T-cell (primary cell): ENCODE measurements at regions not wholly inside any gene's neighbourhood (a gene's known extent, or its start where the extent isn't known, plus 50 kb on each side); places are given as distances from the start of the nearest gene placed in this dataset.
"Not testable (repeated sequence)": the region's sequence is repeated elsewhere in the genome, so short reads cannot be mapped to it uniquely, and the experiment has no call there.

ENCODE experiments used
- ATAC-seq, 4 experiments: fragments of 200-7000 bp in 3 of 4; fragments of 150-1000 bp in 1 of 4; cut with Tn5 transposase; replicated peaks in 1 of 4; 1 replicate in 3 of 4; 2 replicates in 1 of 4; pipeline ENCODE4 v1.10.0; 2021; ENCODE audit warnings: moderate library complexity in 3 of 4, mild to moderate bottlenecking in 2 of 4, moderate number of reproducible peaks in 1 of 4
- CTCF ChIA-PET, 2 donors: fragments of 300-600 bp; sonication (Branson Sonifier 250); formaldehyde crosslinking; loops; one replicate each; lab custom pipeline; 2022; ENCODE audit warnings: antibody characterized with exemption in 2 of 2; lab: Charles Lee
- POLR2A ChIA-PET, 2 donors: fragments of 300-600 bp; sonication (Branson Sonifier 250); formaldehyde crosslinking; loops; one replicate each; lab custom pipeline; 2022; ENCODE audit warnings: antibody characterized with exemption in 2 of 2; lab: Charles Lee
- DNase-seq, 35 experiments: peaks; one replicate each; pipeline versions ENCODE4 v3.0.0 to v3.0.0-alpha.2; 2013 to 2023
- H3K27ac ChIP-seq: one replicate; pipeline ENCODE4 v1.5.1; 2013; ENCODE audit warnings: low read length
- H3K27me3 ChIP-seq, 2 experiments: replicated peaks in 1 of 2; 1 replicate in 1 of 2; 2 replicates in 1 of 2; pipeline versions ENCODE4 v1.6.1 to v1.7.0; 2013; ENCODE audit warnings: low read length in 1 of 2, mixed read lengths in 1 of 2; ENCODE audit not compliant: control insufficient read depth in 2 of 2, insufficient read depth in 2 of 2; ENCODE audit errors: extremely low read depth in 1 of 2
- H3K36me3 ChIP-seq, 2 donors: 1 replicate in 1 of 2; 2 replicates in 1 of 2; pipeline versions ENCODE4 v1.6.1 to v1.7.0; 2013; ENCODE audit warnings: low read length in 1 of 2; ENCODE audit not compliant: control insufficient read depth in 2 of 2, insufficient read depth in 1 of 2; ENCODE audit errors: extremely low read depth in 1 of 2
- H3K4me1 ChIP-seq, 2 experiments: 1 replicate in 1 of 2; 2 replicates in 1 of 2; pipeline versions ENCODE4 v1.6.1 to v1.7.0; 2013; ENCODE audit warnings: low read length in 2 of 2, mixed read lengths in 1 of 2; ENCODE audit not compliant: insufficient read depth in 2 of 2, control insufficient read depth in 1 of 2; ENCODE audit errors: extremely low read depth in 1 of 2
- H3K4me3 ChIP-seq, 2 donors: 1 replicate in 1 of 2; 2 replicates in 1 of 2; pipeline versions ENCODE4 v1.5.1 to v1.7.0; 2013; ENCODE audit warnings: mild to moderate bottlenecking in 2 of 2, low read length in 1 of 2, moderate library complexity in 1 of 2; ENCODE audit not compliant: control insufficient read depth in 1 of 2; ENCODE audit errors: extremely low read depth in 1 of 2
- H3K9me3 ChIP-seq: 2 replicates; pipeline ENCODE4 v1.7.0; 2013
- H3K27ac Mint-ChIP-seq, 2 donors: one replicate each; pipeline ENCODE4 v1.8.0; 2020 to 2021; ENCODE audit warnings: mild to moderate bottlenecking in 2 of 2, mixed read lengths in 2 of 2
- H3K27me3 Mint-ChIP-seq, 2 donors: one replicate each; pipeline ENCODE4 v1.8.0; 2021 to 2022; ENCODE audit warnings: mixed read lengths in 2 of 2
- H3K36me3 Mint-ChIP-seq: one replicate; pipeline ENCODE4 v1.8.0; 2021; ENCODE audit warnings: mixed read lengths
- H3K4me1 Mint-ChIP-seq, 3 donors: one replicate each; pipeline ENCODE4 v1.8.0; 2020 to 2022; ENCODE audit warnings: mixed read lengths in 3 of 3, mild to moderate bottlenecking in 1 of 3
- H3K4me3 Mint-ChIP-seq, 3 donors: one replicate each; pipeline ENCODE4 v1.8.0; 2020 to 2022; ENCODE audit warnings: mild to moderate bottlenecking in 3 of 3, mixed read lengths in 3 of 3, moderate library complexity in 3 of 3
- H3K9me3 Mint-ChIP-seq, 3 donors: one replicate each; pipeline ENCODE4 v1.8.0; 2020 to 2022; ENCODE audit warnings: mixed read lengths in 3 of 3
- WGBS: methylation state at CpG from one replicate; pipeline ENCODE4 v1.1.5; 2013; ENCODE audit warnings: missing lambda C conversion rate; ENCODE audit not compliant: insufficient coverage; 5-methylcytosine and 5-hydroxymethylcytosine counted together

GRCh38 chr9:95391271-95391670 lies 73.8 kb upstream of the FANCC start:
- H3K27ac Mint-ChIP-seq, H3K27me3 ChIP-seq, ATAC-seq, CTCF ChIA-PET, H3K27ac ChIP-seq, POLR2A ChIA-PET, H3K4me3 ChIP-seq, H3K9me3 ChIP-seq, H3K36me3 ChIP-seq, H3K36me3 Mint-ChIP-seq, H3K4me1 Mint-ChIP-seq, H3K4me1 ChIP-seq, H3K4me3 Mint-ChIP-seq, DNase-seq: not testable (repeated sequence)
- H3K9me3 Mint-ChIP-seq: peaks cover 0 to 11% (median 0%) of the 10 kb centered on the region in 3 donors
- peaks cover 9 to 18% of the 10 kb centered on the region in 2 donors for H3K27me3 Mint-ChIP-seq
- WGBS: 93% methylated on average over 2 of the region's 6 CpGs

GRCh38 chr9:95389373-95389772 lies 71.9 kb upstream of the FANCC start:
- Mint-ChIP-seq H3K36me3 (no peaks in the 10 kb centered on the region), H3K27me3 (peaks cover 15 to 18% of the 10 kb centered on the region in 2 donors), H3K27ac (no peak overlapping the region), H3K4me1 (no peaks in the 10 kb centered on the region), H3K4me3 (no peak overlapping the region), H3K9me3 (no peaks in the 10 kb centered on the region)
- Histone ChIP-seq H3K27ac (no peak overlapping the region), H3K9me3 (no peaks in the 10 kb centered on the region), H3K27me3 (peaks cover 0 to 11% of the 10 kb centered on the region in 2 experiments), H3K4me3 (no peak overlapping the region), H3K36me3 (no peaks in the 10 kb centered on the region), H3K4me1 (no peaks in the 10 kb centered on the region)
- DNase-seq (no peak), ATAC-seq (no peak)
- WGBS: 80% methylated on average over 1 of the region's 2 CpGs
- CTCF ChIA-PET: no interaction called here
- POLR2A ChIA-PET: no interaction called here

- WGBS: 100% methylated on average over 1 of the region's 4 CpGs
- no peak for ATAC-seq
- no peaks in the 10 kb centered on the region for H3K9me3 Mint-ChIP-seq
- no peak for DNase-seq
- Histone ChIP-seq H3K36me3 (no peaks in the 10 kb centered on the region), H3K9me3 (no peaks in the 10 kb centered on the region), H3K27ac (no peak overlapping the region), H3K27me3 (peaks cover 0 to 21% of the 10 kb centered on the region in 2 experiments), H3K4me1 (no peaks in the 10 kb centered on the region), H3K4me3 (no peak overlapping the region)
- H3K27me3 Mint-ChIP-seq: peaks cover 26 to 27% of the 10 kb centered on the region in 2 donors
- no peak overlapping the region for H3K4me3 Mint-ChIP-seq
- H3K36me3 Mint-ChIP-seq: no peaks in the 10 kb centered on the region
- H3K27ac Mint-ChIP-seq: no peak overlapping the region
- ChIA-PET POLR2A (no interaction called here), CTCF (no interaction called here)
- H3K4me1 Mint-ChIP-seq: no peaks in the 10 kb centered on the region
Observed at GRCh38 chr9:95386843-95387242, 69.3 kb upstream of the FANCC start.

- Histone ChIP-seq H3K27me3 (peaks cover 0 to 26% of the 10 kb centered on the region in 2 experiments), H3K36me3 (no peaks in the 10 kb centered on the region), H3K4me3 (no peak overlapping the region), H3K9me3 (no peaks in the 10 kb centered on the region), H3K4me1 (no peaks in the 10 kb centered on the region), H3K27ac (no peak overlapping the region)
- CTCF ChIA-PET: no interaction called here
- Mint-ChIP-seq H3K27me3 (peaks cover 30 to 33% of the 10 kb centered on the region in 2 donors), H3K4me3 (no peak overlapping the region), H3K4me1 (no peaks in the 10 kb centered on the region), H3K36me3 (no peaks in the 10 kb centered on the region), H3K9me3 (no peaks in the 10 kb centered on the region), H3K27ac (no peak overlapping the region)
- 84% methylated on average over 3 of the region's 4 CpGs for whole genome bisulfite sequencing
- POLR2A ChIA-PET: no interaction called here
- no peak for ATAC-seq
- no peak for DNase-seq
Observed at GRCh38 chr9:95385521-95385920, 68.0 kb upstream of the FANCC start.

- Mint-ChIP-seq H3K27ac (no peak overlapping the region), H3K4me3 (no peak overlapping the region), H3K36me3 (no peaks in the 10 kb centered on the region), H3K4me1 (peaks cover 0 to 4% (median 0%) of the 10 kb centered on the region in 3 donors), H3K27me3 (peaks cover 31 to 33% of the 10 kb centered on the region in 2 donors), H3K9me3 (no peaks in the 10 kb centered on the region)
- ATAC-seq (no peak), DNase-seq (no peak)
- CTCF ChIA-PET: no interaction called here
- no peak overlapping the region for H3K27ac ChIP-seq
- POLR2A ChIA-PET: no interaction called here
- no peak overlapping the region for H3K4me3 ChIP-seq
- no peaks in the 10 kb centered on the region for H3K4me1 ChIP-seq
- H3K27me3 ChIP-seq: peaks cover 0 to 32% of the 10 kb centered on the region in 2 experiments
- H3K9me3 ChIP-seq: no peaks in the 10 kb centered on the region
- H3K36me3 ChIP-seq: no peaks in the 10 kb centered on the region
- 100% methylated on average over 1 of the region's 1 CpG for WGBS
Observed at GRCh38 chr9:95383845-95384244, 66.3 kb upstream of the FANCC start.

- no peak overlapping the region for H3K4me3 ChIP-seq
- ChIA-PET POLR2A (no interaction called here), CTCF (no interaction called here)
- H3K9me3 Mint-ChIP-seq: no peaks in the 10 kb centered on the region
- H3K4me3 Mint-ChIP-seq: no peak overlapping the region
- H3K36me3 ChIP-seq: no peaks in the 10 kb centered on the region
- H3K4me1 Mint-ChIP-seq: peaks cover 0 to 4% (median 0%) of the 10 kb centered on the region in 3 donors
- H3K27me3 ChIP-seq: peaks cover 0 to 35% of the 10 kb centered on the region in 2 experiments
- no peaks in the 10 kb centered on the region for H3K36me3 Mint-ChIP-seq
- 80% methylated on average over 1 of the region's 7 CpGs for WGBS
- DNase-seq: no peak
- no peaks in the 10 kb centered on the region for H3K9me3 ChIP-seq
- H3K27ac ChIP-seq: no peak overlapping the region
- no peak overlapping the region for H3K27ac Mint-ChIP-seq
- ATAC-seq: no peak
- H3K4me1 ChIP-seq: no peaks in the 10 kb centered on the region
- H3K27me3 Mint-ChIP-seq: peaks cover 31 to 33% of the 10 kb centered on the region in 2 donors
Observed at GRCh38 chr9:95383185-95383676, 65.7 kb upstream of the FANCC start.

GRCh38 chr9:95382433-95382832 lies 64.9 kb upstream of the FANCC start:
- 98% methylated on average over 7 of the region's 10 CpGs for WGBS
- H3K36me3 Mint-ChIP-seq: no peaks in the 10 kb centered on the region
- DNase-seq: no peak

More at GRCh38 chr9:95382433-95382832, 64.9 kb upstream of the FANCC start:
- peaks cover 0 to 4% (median 0%) of the 10 kb centered on the region in 3 donors for H3K4me1 Mint-ChIP-seq
- no peaks in the 10 kb centered on the region for H3K36me3 ChIP-seq
- no peaks in the 10 kb centered on the region for H3K9me3 Mint-ChIP-seq
- H3K4me3 Mint-ChIP-seq: no peak overlapping the region
- no peaks in the 10 kb centered on the region for H3K9me3 ChIP-seq
- H3K27ac Mint-ChIP-seq: no peak overlapping the region
- ATAC-seq: no peak
- no peak overlapping the region for H3K4me3 ChIP-seq
- POLR2A ChIA-PET: no interaction called here
- CTCF ChIA-PET: interaction anchor here in 1 of 2 donors (0.6 kb wide), 1 partner anchor 276 kb away, joined by 3 read pairs; no protein-coding TSS in a partner anchor
- no peak overlapping the region for H3K27ac ChIP-seq
- H3K27me3 Mint-ChIP-seq: peaks cover 33 to 35% of the 10 kb centered on the region in 2 donors
- H3K4me1 ChIP-seq: no peaks in the 10 kb centered on the region
- H3K27me3 ChIP-seq: peaks cover 0 to 35% of the 10 kb centered on the region in 2 experiments
